ENCODE measurements at regions not wholly inside any gene's neighbourhood (a gene's known extent, or its start where the extent isn't known, plus 50 kb on each side); places are given as distances from the start of the nearest gene placed in this dataset.
"Not testable (repeated sequence)": the region's sequence is repeated elsewhere in the genome, so short reads cannot be mapped to it uniquely, and the experiment has no call there.

DNA sequence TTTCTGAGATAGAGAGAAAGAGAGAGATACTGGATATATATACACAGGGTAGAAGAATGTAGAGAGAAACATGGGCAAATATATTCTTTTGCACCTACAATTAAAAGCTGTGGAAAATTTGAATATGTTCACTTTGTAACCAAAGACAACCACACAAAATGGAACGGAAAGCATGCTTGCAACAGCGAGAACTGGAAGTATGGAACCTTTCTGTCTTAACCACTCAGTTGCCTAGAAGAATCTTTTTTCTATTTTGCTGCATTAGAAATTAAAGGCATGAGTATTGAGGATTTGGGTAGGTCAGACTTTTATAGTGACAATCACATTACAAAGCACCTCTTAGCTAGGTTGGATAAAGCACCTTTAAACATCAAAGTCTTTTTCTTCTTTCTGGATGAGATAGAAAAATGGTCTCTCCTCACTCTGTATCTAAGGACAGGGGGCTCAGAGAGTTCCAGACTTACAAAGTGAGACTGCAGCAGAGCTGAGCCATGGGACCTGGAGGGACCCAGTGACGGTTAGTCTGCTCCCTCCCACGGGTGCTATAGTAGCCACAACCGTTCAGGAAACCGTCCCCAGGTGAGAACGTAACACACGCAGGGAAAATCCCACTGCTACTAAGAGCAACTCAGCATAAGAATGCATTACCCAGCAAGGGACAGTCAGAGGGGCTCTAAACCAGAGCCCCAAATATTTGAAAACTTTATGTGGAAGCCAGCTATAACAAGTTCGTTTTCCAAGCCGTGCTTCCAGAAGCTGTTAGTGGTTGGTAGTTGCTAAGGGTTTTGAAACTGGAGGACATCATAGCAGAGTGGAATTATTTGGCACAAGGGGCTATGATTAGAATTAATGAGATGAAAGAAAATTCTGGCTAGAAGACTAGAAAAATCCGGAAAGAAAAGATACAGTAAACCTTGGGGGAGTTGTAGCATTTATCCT, 97.1 kb downstream of the DAD1 start:
- DNase-seq (no peak), ATAC-seq (peak; percentile 58)

DNA sequence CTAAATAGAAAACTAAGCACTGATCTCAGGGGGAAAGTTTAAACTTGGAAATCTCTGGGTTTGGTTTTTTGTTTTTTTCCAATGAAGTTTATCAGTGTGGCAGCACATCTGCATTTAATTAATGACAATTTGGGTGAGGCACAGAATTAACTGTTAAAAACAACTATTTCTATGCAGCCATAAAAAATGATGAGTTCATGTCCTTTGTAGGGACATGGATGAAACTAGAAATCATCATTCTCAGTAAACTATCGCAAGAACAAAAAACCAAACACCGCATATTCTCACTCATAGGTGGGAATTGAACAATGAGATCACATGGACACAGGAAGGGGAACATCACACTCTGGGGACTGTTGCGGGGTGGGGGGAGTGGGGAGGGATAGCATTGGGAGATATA, 98.0 kb downstream of the DAD1 start:
- not testable (repeated sequence) for DNase-seq, ATAC-seq

GRCh38 chr14:22489957-22490950, 98.8 kb downstream of the DAD1 start:
- ATAC-seq: no peak

GRCh38 chr14:22489244-22489545, 99.8 kb downstream of the DAD1 start:
- no peak for DNase-seq
- no peak for ATAC-seq

More at GRCh38 chr14:22489957-22490950, 98.8 kb downstream of the DAD1 start:
- DNase-seq: no peak

DNA sequence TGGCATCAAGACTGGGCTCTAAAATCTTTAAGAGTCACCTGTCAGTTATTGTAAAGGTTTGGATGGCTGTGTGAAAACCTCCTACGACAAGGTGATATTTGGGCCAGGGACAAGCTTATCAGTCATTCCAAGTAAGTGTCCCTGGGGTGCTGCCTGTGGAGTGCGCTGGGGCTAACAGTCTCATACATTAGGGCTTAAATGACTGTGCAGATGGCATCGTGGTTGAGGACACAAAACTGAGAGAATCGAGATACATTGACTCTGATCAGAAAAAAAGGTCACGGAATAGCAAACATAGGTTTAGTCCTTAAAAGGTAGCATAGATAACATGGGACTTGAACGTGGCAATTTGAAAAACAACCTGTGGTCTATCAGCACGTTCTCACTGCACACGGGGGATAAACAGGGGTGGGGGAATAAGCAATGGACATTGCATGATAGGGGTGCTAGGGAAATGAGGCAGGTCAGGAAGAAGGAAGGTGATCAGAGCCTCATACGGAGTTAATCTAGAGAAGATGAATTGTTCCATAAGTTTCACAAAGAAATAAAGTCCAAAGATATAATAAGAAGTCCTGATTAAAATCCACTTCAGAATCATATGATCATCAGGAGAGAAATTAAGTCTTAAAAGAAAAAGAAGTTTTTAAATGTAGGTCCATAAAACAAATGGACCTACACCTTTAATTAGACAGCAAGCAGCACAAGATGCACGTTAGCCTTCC, 100.3 kb downstream of the DAD1 start:
- ATAC-seq (peak; percentile 30), DNase-seq (no peak)

- no peak for DNase-seq
- ATAC-seq: no peak
Observed at GRCh38 chr14:22487941-22488340, 101.1 kb downstream of the DAD1 start.

- no peak for ATAC-seq
Observed at GRCh38 chr14:22487401-22487800, 101.6 kb downstream of the DAD1 start.

GRCh38 chr14:22486675-22487074, 102.3 kb downstream of the DAD1 start:
- DNase-seq (no peak), ATAC-seq (no peak)

More at GRCh38 chr14:22487401-22487800, 101.6 kb downstream of the DAD1 start:
- DNase-seq: no peak

GRCh38 chr14:22485649-22486048, 103.4 kb downstream of the DAD1 start:
- DNase-seq (no peak), ATAC-seq (no peak)

GRCh38 chr14:22485178-22485577, 103.8 kb downstream of the DAD1 start:
- ATAC-seq: no peak
- no peak for DNase-seq

DNA sequence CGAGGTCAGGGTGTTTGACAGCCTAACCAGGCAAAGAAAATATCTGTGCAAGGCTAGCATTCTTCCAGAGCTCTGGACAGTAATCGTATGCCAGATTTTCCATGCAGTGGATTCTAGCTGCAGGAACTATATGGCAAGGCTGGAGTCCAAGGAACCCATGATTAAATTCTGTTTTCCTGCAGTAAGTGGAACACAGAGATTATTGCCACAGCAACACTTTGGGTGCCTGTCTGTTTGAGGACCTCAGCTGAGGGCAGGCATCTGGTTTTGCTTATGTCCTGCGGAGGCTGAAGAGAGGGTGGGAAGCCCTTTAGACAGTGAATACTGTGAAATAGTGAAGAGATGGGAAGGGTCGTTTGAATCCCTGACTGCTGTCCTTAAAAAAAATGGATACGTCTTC, 104.4 kb downstream of the DAD1 start:
- ATAC-seq (no peak), DNase-seq (no peak)

DNA sequence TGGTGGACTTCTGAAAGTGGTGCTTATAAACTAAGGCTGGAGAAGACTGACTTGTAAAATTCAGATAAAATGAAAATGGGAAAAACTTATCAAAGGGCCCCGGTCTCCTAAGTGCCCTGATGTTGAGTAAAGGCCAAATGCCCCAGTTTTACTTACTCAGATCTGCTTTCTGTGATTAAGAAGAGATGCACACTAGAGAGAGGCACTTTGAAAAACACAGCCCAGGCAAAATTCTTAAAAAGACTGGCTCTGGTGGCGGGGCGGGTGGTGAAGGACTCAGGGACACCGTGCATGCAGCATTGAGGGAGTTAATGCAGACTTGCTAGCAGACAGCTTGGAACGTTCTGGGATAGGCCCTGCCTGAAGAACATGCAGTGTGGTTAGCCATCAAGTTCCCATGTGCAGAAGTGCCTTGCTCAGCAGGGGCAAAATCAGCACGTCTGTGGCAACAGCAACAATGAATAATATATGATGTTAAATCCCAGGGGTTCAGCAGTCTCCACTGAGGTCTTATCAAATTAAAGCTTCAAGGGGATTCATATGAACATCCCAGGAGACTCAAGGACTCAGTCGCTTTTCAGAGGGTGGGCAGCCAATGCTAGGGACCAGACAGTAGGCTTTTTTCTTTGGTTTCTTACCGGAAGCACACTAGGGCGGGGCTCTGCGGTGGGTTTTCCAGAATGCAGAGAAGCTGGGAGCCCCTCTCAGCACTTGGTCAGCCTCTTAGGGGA, 105.0 kb downstream of the DAD1 start:
- DNase-seq: no peak
- ATAC-seq: peak; percentile 24

DNA sequence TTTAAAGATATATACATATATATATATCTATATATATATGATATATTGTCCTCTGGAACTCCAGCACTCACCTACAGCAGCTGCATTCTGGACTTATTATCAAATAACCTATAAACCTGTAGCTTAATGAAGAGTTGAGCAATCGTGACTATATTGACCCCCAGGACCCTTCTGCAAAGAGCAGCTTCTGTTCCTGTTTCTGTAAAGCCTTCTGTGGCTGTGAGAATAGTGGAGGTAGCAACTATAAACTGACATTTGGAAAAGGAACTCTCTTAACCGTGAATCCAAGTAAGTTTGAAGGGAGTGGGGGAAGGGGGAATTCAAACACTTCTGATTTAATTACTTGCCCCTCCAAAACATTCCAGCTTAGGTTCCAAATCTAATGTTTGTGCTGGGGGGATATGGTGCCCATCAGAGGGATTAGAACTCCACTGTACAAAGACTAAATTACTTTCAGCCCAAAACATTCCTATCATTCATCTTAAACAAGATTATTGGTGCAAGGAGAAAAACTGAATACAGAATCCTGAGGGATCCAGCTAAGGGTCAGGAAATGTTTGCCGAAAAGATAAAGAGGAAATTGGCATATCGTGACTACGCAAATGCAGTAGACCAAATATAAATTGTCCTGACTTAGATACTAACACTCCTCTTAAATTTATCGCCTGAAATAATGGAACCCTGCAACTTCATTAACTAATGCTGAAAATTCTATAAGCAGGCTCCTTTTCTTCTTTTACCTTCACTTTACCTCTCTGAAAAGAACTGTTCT, 106.1 kb downstream of the DAD1 start:
- DNase-seq: no peak
- no peak for ATAC-seq

GRCh38 chr14:22482085-22482694, 106.8 kb downstream of the DAD1 start:
- DNase-seq (no peak), ATAC-seq (no peak)

GRCh38 chr14:22481546-22481945, 107.5 kb downstream of the DAD1 start:
- no peak for ATAC-seq
- DNase-seq: no peak

DNA sequence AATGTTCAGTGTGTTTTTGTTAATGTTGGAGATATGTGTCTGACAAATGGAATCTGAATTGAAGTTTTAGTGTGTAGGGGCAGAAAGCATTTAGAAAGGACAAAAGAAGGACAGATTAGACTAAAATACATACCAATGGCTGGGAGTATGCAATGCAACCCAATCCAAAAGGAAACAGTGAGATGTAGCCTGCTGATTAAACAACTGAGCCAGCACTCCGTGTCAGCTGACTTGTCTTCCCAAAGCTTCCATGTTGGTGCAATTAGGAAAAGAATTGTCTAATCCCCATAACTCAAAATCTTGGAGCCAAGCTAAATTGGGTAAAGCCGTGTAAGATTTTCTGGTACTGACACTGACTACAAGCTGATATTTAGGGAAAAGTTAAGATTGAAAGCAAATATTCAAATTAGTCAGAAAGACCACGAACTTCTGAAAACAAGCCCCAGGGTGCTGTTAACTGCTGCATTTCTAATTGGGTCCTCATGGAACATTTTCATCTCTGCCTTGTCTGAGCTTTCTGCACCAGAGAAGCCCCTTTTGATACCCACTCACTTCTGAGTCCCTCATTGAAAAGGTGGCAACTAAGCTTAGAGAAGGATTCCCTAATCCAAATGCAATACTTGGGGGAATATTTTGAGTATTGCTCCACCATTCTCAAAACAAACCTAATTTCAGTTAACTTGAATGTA, 109.1 kb downstream of the DAD1 start:
- ATAC-seq: no peak

GRCh38 chr14:22479132-22479531, 109.9 kb downstream of the DAD1 start:
- DNase-seq: no peak
- ATAC-seq: no peak

More for the DNA sequence above, 109.1 kb downstream of the DAD1 start:
- DNase-seq: no peak

GRCh38 chr14:22478670-22479069, 110.4 kb downstream of the DAD1 start:
- no peak for DNase-seq
- no peak for ATAC-seq

GRCh38 chr14:22478247-22478646, 110.8 kb downstream of the DAD1 start:
- no peak for ATAC-seq
- no peak for DNase-seq

Measured in stimulated activated naive CD8-positive, alpha-beta T cell treated with anti-CD3 and anti-CD28 coated beads, Interleukin-15, Interleukin-2, amounts not matched to agents 100 U/mL and 50 U/mL, for 24 hours (primary cell).